PC-9 (cell line): ENCODE measurements at regions not wholly inside any gene's neighbourhood (a gene's known extent, or its start where the extent isn't known, plus 50 kb on each side); places are given as distances from the start of the nearest gene placed in this dataset.

ENCODE experiments used
- BruUV-seq: library from RNA; stranded (reverse); fragments of 400-500 nt; replicated peaks from 2 replicates; lab custom pipeline; 2021; lab: Mats Ljungman, UMichigan
- CTCF ChIA-PET: fragments of 300-600 bp; sonication (Branson Sonifier 250); formaldehyde crosslinking; loops from one replicate; lab custom pipeline; 2022; ENCODE audit warnings: antibody characterized with exemption; lab: Charles Lee
- POLR2A ChIA-PET: fragments of 300-600 bp; sonication (Branson Sonifier 250); formaldehyde crosslinking; loops from one replicate; lab custom pipeline; 2022; ENCODE audit warnings: antibody characterized with exemption; ENCODE audit not compliant: unreplicated experiment; lab: Charles Lee
- DNase-seq, 2 experiments: peaks; one replicate each; pipeline versions ENCODE4 v3.0.0 to v3.0.0-alpha.2; 2015 to 2022; ENCODE audit warnings: mixed read lengths in 1 of 2
- H2AFZ ChIP-seq: fragments of 200-600 bp; sonication (generic); 2 replicates; pipeline ENCODE4 v1.8.1; 2017; ENCODE audit warnings: antibody characterized with exemption
- H3F3A ChIP-seq: fragments of 200-600 bp; sonication (generic); 2 replicates; pipeline ENCODE4 v1.8.1; 2017; ENCODE audit warnings: antibody characterized with exemption, mild to moderate bottlenecking, low read depth; ENCODE audit not compliant: insufficient read depth
- H3K27ac ChIP-seq: fragments of 200-600 bp; sonication (generic); 2 replicates; pipeline ENCODE4 v1.6.1; 2016; ENCODE audit warnings: mixed run types
- H3K27me3 ChIP-seq: fragments of 200-600 bp; sonication (generic); 2 replicates; pipeline ENCODE4 v1.6.1; 2016; ENCODE audit warnings: low read depth, mixed run types; ENCODE audit not compliant: insufficient read depth
- H3K36me3 ChIP-seq: fragments of 200-600 bp; sonication (generic); 2 replicates; pipeline ENCODE4 v1.6.1; 2016; ENCODE audit warnings: low read depth, mixed run types
- H3K4me1 ChIP-seq: fragments of 200-600 bp; sonication (generic); replicated peaks from 2 replicates; pipeline ENCODE4 v1.6.1; 2016; ENCODE audit warnings: mixed run types; ENCODE audit not compliant: insufficient read depth
- H3K4me2 ChIP-seq: fragments of 200-600 bp; sonication (generic); 2 replicates; pipeline ENCODE4 v1.6.1; 2017; ENCODE audit warnings: mixed run types
- H3K4me3 ChIP-seq: fragments of 200-600 bp; sonication (generic); 2 replicates; pipeline ENCODE4 v1.6.1; 2016; ENCODE audit warnings: mixed run types
- H3K79me2 ChIP-seq: fragments of 200-600 bp; sonication (generic); 2 replicates; pipeline ENCODE4 v1.6.1; 2017; ENCODE audit warnings: low read depth, mixed run types
- H3K9me2 ChIP-seq: fragments of 200-600 bp; sonication (generic); 2 replicates; pipeline ENCODE4 v1.8.1; 2017; ENCODE audit warnings: mild to moderate bottlenecking; ENCODE audit not compliant: insufficient read depth
- H3K9me3 ChIP-seq: fragments of 200-600 bp; sonication (generic); 2 replicates; pipeline ENCODE4 v1.8.1; 2016; ENCODE audit warnings: low read depth; ENCODE audit not compliant: insufficient read depth
- H4K20me1 ChIP-seq: fragments of 200-600 bp; sonication (generic); 2 replicates; pipeline ENCODE4 v1.8.1; 2017; ENCODE audit not compliant: insufficient read depth
- EZH2 ChIP-seq: fragments of 200-600 bp; sonication (generic); IDR thresholded peaks from 2 replicates; pipeline ENCODE4 v1.8.0; 2017; ENCODE audit warnings: antibody characterized with exemption, low read depth
- intact Hi-C: fragments of 100-400 bp; cut with micrococcal nuclease; formaldehyde crosslinking; loops from one replicate; pipeline ENCODE4 v1.10.0; 2022; ENCODE audit not compliant: unreplicated experiment
- TF ChIP-seq, protein P1 (sequence below): fragments of 200-600 bp; sonication (generic); conservative IDR thresholded peaks from 2 replicates; pipeline ENCODE4 v1.6.1; 2017; ENCODE audit warnings: mixed run types, antibody characterized with exemption, mild to moderate bottlenecking, moderate library complexity

DNA sequence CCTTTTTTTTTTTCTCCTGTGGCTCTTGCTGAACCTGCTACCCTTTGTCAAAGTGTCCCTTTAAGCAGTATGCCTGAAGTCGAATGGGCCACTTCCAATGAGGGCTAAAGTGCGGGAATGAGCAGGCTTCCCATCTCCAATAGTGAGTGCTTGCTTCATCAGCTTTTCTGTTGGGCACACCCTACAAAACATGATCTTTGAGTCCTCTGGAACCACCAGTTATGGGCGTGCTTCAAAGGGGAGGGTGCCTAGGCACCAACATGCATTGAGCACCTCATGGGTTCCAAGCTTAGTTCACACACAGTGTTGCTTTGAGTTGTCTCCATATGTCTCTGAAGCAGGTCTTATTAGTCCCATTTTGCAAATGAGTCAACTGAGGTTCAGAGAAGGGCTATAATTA, 132.8 kb upstream of the CPEB4 start:
- Histone ChIP-seq H3F3A (no peaks in the 10 kb centered on the region), H3K9me3 (no peaks in the 10 kb centered on the region), H4K20me1 (no peaks in the 10 kb centered on the region), H3K4me3 (no peak overlapping the region), H3K79me2 (no peaks in the 10 kb centered on the region), H3K36me3 (no peaks in the 10 kb centered on the region), H3K4me2 (no peak overlapping the region), H3K27ac (no peak overlapping the region), H3K4me1 (no peaks in the 10 kb centered on the region), H3K9me2 (no peaks in the 10 kb centered on the region), H3K27me3 (no peaks in the 10 kb centered on the region), H2AFZ (no peak overlapping the region)
- no peak for DNase-seq
- no peak for TF ChIP-seq EZH2
- TF ChIP-seq, protein P1, sequence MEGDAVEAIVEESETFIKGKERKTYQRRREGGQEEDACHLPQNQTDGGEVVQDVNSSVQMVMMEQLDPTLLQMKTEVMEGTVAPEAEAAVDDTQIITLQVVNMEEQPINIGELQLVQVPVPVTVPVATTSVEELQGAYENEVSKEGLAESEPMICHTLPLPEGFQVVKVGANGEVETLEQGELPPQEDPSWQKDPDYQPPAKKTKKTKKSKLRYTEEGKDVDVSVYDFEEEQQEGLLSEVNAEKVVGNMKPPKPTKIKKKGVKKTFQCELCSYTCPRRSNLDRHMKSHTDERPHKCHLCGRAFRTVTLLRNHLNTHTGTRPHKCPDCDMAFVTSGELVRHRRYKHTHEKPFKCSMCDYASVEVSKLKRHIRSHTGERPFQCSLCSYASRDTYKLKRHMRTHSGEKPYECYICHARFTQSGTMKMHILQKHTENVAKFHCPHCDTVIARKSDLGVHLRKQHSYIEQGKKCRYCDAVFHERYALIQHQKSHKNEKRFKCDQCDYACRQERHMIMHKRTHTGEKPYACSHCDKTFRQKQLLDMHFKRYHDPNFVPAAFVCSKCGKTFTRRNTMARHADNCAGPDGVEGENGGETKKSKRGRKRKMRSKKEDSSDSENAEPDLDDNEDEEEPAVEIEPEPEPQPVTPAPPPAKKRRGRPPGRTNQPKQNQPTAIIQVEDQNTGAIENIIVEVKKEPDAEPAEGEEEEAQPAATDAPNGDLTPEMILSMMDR = no peak
- ChIA-PET CTCF (no interaction called here), POLR2A (no interaction called here)
- intact Hi-C loops = no loop called here
- no TSS peak for BruUV-seq

GRCh38 chr5:173757403-173758209, 130.5 kb upstream of the CPEB4 start:
- Histone ChIP-seq H3F3A (no peaks in the 10 kb centered on the region), H3K27ac (no peak overlapping the region), H3K36me3 (no peaks in the 10 kb centered on the region), H3K9me2 (no peaks in the 10 kb centered on the region), H3K4me2 (no peak overlapping the region), H3K9me3 (no peaks in the 10 kb centered on the region), H3K27me3 (no peaks in the 10 kb centered on the region), H4K20me1 (no peaks in the 10 kb centered on the region), H3K79me2 (no peaks in the 10 kb centered on the region), H2AFZ (no peak overlapping the region), H3K4me1 (peaks cover 6% of the 10 kb centered on the region), H3K4me3 (no peak overlapping the region)
- TF ChIP-seq, protein P1 = no peak
- TF ChIP-seq EZH2 = no peak
- intact Hi-C loops = no loop called here
- DNase-seq = no peak
- ChIA-PET CTCF (no interaction called here), POLR2A (no interaction called here)
- no TSS peak for BruUV-seq

- no peak overlapping the region for H2AFZ ChIP-seq
- BruUV-seq = no TSS peak
- intact Hi-C loops = no loop called here
- no peaks in the 10 kb centered on the region for H4K20me1 ChIP-seq
- no peaks in the 10 kb centered on the region for H3K9me2 ChIP-seq
- ChIA-PET POLR2A (no interaction called here), CTCF (interaction anchor here (0.5 kb wide), 1 partner anchor 215 kb away, joined by 7 read pairs; no protein-coding TSS in a partner anchor)
- no peak overlapping the region for H3K27ac ChIP-seq
- H3K27me3 ChIP-seq = no peaks in the 10 kb centered on the region
- H3K79me2 ChIP-seq = no peaks in the 10 kb centered on the region
- DNase-seq = no peak
- no peak overlapping the region for H3K4me2 ChIP-seq
- no peak for TF ChIP-seq EZH2
- TF ChIP-seq, protein P1 = no peak
- H3K36me3 ChIP-seq = no peaks in the 10 kb centered on the region
- H3K4me3 ChIP-seq = no peak overlapping the region
- no peaks in the 10 kb centered on the region for H3K9me3 ChIP-seq
- peaks cover 17% of the 10 kb centered on the region for H3K4me1 ChIP-seq
- H3F3A ChIP-seq = peaks cover 6% of the 10 kb centered on the region; the same call in 1 of the 2 replicates
Observed at GRCh38 chr5:173758676-173759075, 129.5 kb upstream of the CPEB4 start.
